KMS-11 (cell line): ENCODE measurements at regions not wholly inside any gene's neighbourhood (a gene's known extent, or its start where the extent isn't known, plus 50 kb on each side); places are given as distances from the start of the nearest gene placed in this dataset.

Experiments used
- H2AFZ ChIP-seq: fragments of 200-600 bp; sonication (generic); 2 replicates; pipeline ENCODE4 v1.6.1; 2016; ENCODE audit warnings: antibody characterized with exemption, mixed run types, low read depth
- H3K27ac ChIP-seq: fragments of 200-600 bp; sonication (generic); 2 replicates; pipeline ENCODE4 v1.6.1; 2016; ENCODE audit warnings: mild to moderate bottlenecking, mixed run types
- H3K27me3 ChIP-seq: fragments of 200-600 bp; sonication (generic); 2 replicates; pipeline ENCODE4 v1.6.1; 2017; ENCODE audit warnings: mild to moderate bottlenecking, low read depth, mixed run types, moderate library complexity; ENCODE audit not compliant: insufficient read depth
- H3K36me3 ChIP-seq: fragments of 200-600 bp; sonication (generic); 2 replicates; pipeline ENCODE4 v1.6.1; 2017; ENCODE audit warnings: mild to moderate bottlenecking, mixed run types; ENCODE audit not compliant: insufficient read depth
- H3K4me1 ChIP-seq: fragments of 200-600 bp; sonication (generic); 2 replicates; pipeline ENCODE4 v1.6.1; 2016; ENCODE audit warnings: mild to moderate bottlenecking, low read depth, mixed run types; ENCODE audit not compliant: poor library complexity, severe bottlenecking
- H3K4me2 ChIP-seq: fragments of 200-600 bp; sonication (generic); 2 replicates; pipeline ENCODE4 v1.7.0; 2016; ENCODE audit warnings: mild to moderate bottlenecking, mixed run types
- H3K4me3 ChIP-seq: fragments of 200-600 bp; sonication (generic); IDR thresholded peaks from 2 replicates; pipeline ENCODE4 v1.6.1; 2017; ENCODE audit warnings: low read depth, low read length, mixed read lengths; ENCODE audit not compliant: insufficient read depth
- H3K79me2 ChIP-seq: fragments of 200-600 bp; sonication (generic); 2 replicates; pipeline ENCODE4 v1.6.1; 2016; ENCODE audit warnings: low read depth, mixed run types; ENCODE audit not compliant: insufficient read depth
- H3K9ac ChIP-seq: fragments of 200-600 bp; sonication (generic); 2 replicates; pipeline ENCODE4 v1.6.1; 2016; ENCODE audit warnings: mild to moderate bottlenecking, mixed run types
- H4K20me1 ChIP-seq: fragments of 200-600 bp; sonication (generic); 2 replicates; pipeline ENCODE4 v1.6.1; 2016; ENCODE audit warnings: mild to moderate bottlenecking, mixed run types; ENCODE audit not compliant: insufficient read depth
- CTCF ChIP-seq: fragments of 200-600 bp; sonication (generic); conservative IDR thresholded peaks from 2 replicates; pipeline ENCODE4 v1.6.1; 2017; ENCODE audit warnings: low read depth, mild to moderate bottlenecking, antibody characterized with exemption, low read length, moderate library complexity, mixed read lengths

GRCh38 chr13:84972907-84973306 lies 826.3 kb downstream of the SLITRK6 start:
- H4K20me1 ChIP-seq = no peaks in the 10 kb centered on the region
- no peak overlapping the region for H3K9ac ChIP-seq
- no peaks in the 10 kb centered on the region for H3K79me2 ChIP-seq
- no peak overlapping the region for H2AFZ ChIP-seq
- no peak overlapping the region for H3K4me2 ChIP-seq
- no peak overlapping the region for H3K4me3 ChIP-seq
- no peaks in the 10 kb centered on the region for H3K36me3 ChIP-seq
- H3K27ac ChIP-seq = no peak overlapping the region
- H3K27me3 ChIP-seq = no peaks in the 10 kb centered on the region
- no peak for TF ChIP-seq CTCF
- no peaks in the 10 kb centered on the region for H3K4me1 ChIP-seq

GRCh38 chr13:84962849-84963248 lies 836.4 kb downstream of the SLITRK6 start:
- TF ChIP-seq CTCF = no peak
- H3K36me3 ChIP-seq = no peaks in the 10 kb centered on the region
- H4K20me1 ChIP-seq = no peaks in the 10 kb centered on the region

GRCh38 chr13:84962141-84962750 lies 837.0 kb downstream of the SLITRK6 start:
- H3K4me1 ChIP-seq = no peaks in the 10 kb centered on the region
- no peaks in the 10 kb centered on the region for H4K20me1 ChIP-seq
- no peak overlapping the region for H3K27ac ChIP-seq
- H3K9ac ChIP-seq = no peak overlapping the region
- no peak overlapping the region for H3K4me3 ChIP-seq
- no peaks in the 10 kb centered on the region for H3K79me2 ChIP-seq
- no peaks in the 10 kb centered on the region for H3K27me3 ChIP-seq
- no peak for TF ChIP-seq CTCF
- H2AFZ ChIP-seq = no peak overlapping the region
- H3K36me3 ChIP-seq = no peaks in the 10 kb centered on the region
- H3K4me2 ChIP-seq = no peak overlapping the region

More at GRCh38 chr13:84962849-84963248, 836.4 kb downstream of the SLITRK6 start:
- Histone ChIP-seq H3K27me3 (no peaks in the 10 kb centered on the region), H3K4me2 (no peak overlapping the region), H3K4me1 (no peaks in the 10 kb centered on the region), H2AFZ (no peak overlapping the region), H3K9ac (no peak overlapping the region), H3K27ac (no peak overlapping the region), H3K79me2 (no peaks in the 10 kb centered on the region), H3K4me3 (no peak overlapping the region)

GRCh38 chr13:84961023-84961422 lies 838.2 kb downstream of the SLITRK6 start:
- Histone ChIP-seq H3K27me3 (no peaks in the 10 kb centered on the region), H3K4me2 (no peak overlapping the region), H3K4me3 (no peak overlapping the region), H3K27ac (no peak overlapping the region), H3K79me2 (no peaks in the 10 kb centered on the region), H3K4me1 (no peaks in the 10 kb centered on the region), H2AFZ (no peak overlapping the region), H3K9ac (no peak overlapping the region), H3K36me3 (no peaks in the 10 kb centered on the region), H4K20me1 (no peaks in the 10 kb centered on the region)
- no peak for TF ChIP-seq CTCF
